Upper lobe of left lung (tissue), 4 donors: ENCODE measurements at regions not wholly inside any gene's neighbourhood (a gene's known extent, or its start where the extent isn't known, plus 50 kb on each side); places are given as distances from the start of the nearest gene placed in this dataset.

Experiments used
- POLR2A ChIP-seq, 4 donors: fragments of 450-650 bp; IDR thresholded peaks; one replicate each; pipeline ENCODE4 v1.5.1; 2016 to 2017; ENCODE audit warnings: antibody characterized with exemption in 4 of 4, mild to moderate bottlenecking in 2 of 4
- TF ChIP-seq, protein P1 (sequence below), 6 experiments: fragments of 450-650 bp in 4 of 6; fragments of 200-600 bp in 2 of 6; sonication (generic) in 2 of 6; IDR thresholded peaks; one replicate each; pipeline ENCODE4 v1.5.1; 2016 to 2019; ENCODE audit warnings: antibody characterized with exemption in 6 of 6

DNA sequence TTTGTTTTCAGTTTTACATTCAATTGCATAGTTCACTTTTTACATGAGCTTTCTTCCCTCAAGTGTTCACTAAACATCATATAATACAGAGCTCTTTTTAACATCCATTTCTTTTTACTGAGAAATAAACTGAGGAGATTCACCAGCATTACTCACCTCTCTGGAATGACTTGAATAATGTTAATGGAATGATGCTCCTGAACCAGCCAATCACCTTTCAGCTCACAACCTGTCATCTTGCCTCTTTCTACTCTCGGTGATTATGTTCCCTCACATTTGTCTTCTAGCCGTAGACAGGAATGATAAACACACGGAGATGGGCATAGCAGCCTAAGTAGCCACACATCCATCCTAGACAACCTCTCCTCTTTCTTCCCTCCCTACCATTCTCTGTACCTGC, 301.7 kb downstream of the PAX3 start:
- TF ChIP-seq, protein P1, sequence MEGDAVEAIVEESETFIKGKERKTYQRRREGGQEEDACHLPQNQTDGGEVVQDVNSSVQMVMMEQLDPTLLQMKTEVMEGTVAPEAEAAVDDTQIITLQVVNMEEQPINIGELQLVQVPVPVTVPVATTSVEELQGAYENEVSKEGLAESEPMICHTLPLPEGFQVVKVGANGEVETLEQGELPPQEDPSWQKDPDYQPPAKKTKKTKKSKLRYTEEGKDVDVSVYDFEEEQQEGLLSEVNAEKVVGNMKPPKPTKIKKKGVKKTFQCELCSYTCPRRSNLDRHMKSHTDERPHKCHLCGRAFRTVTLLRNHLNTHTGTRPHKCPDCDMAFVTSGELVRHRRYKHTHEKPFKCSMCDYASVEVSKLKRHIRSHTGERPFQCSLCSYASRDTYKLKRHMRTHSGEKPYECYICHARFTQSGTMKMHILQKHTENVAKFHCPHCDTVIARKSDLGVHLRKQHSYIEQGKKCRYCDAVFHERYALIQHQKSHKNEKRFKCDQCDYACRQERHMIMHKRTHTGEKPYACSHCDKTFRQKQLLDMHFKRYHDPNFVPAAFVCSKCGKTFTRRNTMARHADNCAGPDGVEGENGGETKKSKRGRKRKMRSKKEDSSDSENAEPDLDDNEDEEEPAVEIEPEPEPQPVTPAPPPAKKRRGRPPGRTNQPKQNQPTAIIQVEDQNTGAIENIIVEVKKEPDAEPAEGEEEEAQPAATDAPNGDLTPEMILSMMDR (IDR thresholded peaks at IDR 0.05): no peak
- TF ChIP-seq POLR2A (IDR thresholded peaks at IDR 0.05): no peak
